B cell (primary cell): ENCODE measurements at regions not wholly inside any gene's neighbourhood (a gene's known extent, or its start where the extent isn't known, plus 50 kb on each side); places are given as distances from the start of the nearest gene placed in this dataset.

Experiments used
- ATAC-seq: fragments of 200-7000 bp; cut with Tn5 transposase; one replicate; pipeline ENCODE4 v1.10.0; 2021; ENCODE audit warnings: low read depth, mild to moderate bottlenecking, moderate number of reproducible peaks, moderate library complexity
- CTCF ChIA-PET: fragments of 350-600 bp; sonication (Branson Sonifier 250); formaldehyde crosslinking; loops from one replicate; lab custom pipeline; 2021; ENCODE audit warnings: antibody characterized with exemption, inconsistent platforms; lab: Charles Lee
- POLR2A ChIA-PET: fragments of 350-600 bp; sonication (Branson Sonifier 250); formaldehyde crosslinking; loops from one replicate; lab custom pipeline; 2021; ENCODE audit warnings: antibody characterized with exemption; lab: Charles Lee
- DNase-seq: peaks from one replicate; pipeline ENCODE4 v3.0.0; 2013
- H2AFZ ChIP-seq: 2 replicates; pipeline ENCODE4 v1.6.1; 2012; ENCODE audit warnings: mild to moderate bottlenecking, low read depth, low read length; ENCODE audit not compliant: insufficient read depth, poor library complexity, severe bottlenecking
- H3K27ac ChIP-seq, 2 donors: 1 replicate in 1 of 2; 2 replicates in 1 of 2; pipeline ENCODE4 v1.5.1; 2012 to 2013; ENCODE audit warnings: low read length in 2 of 2, mild to moderate bottlenecking in 2 of 2, moderate library complexity in 1 of 2
- H3K27me3 ChIP-seq, 4 experiments: fragments of 200-600 bp in 1 of 4; sonication (generic) in 1 of 4; replicated peaks in 1 of 4; 1 replicate in 2 of 4; 2 replicates in 2 of 4; pipeline versions ENCODE4 v1.6.1 to v1.7.0; 2013 to 2016; ENCODE audit warnings: low read length in 3 of 4, mild to moderate bottlenecking in 2 of 4, mixed read lengths in 1 of 4, moderate library complexity in 1 of 4; ENCODE audit not compliant: insufficient read depth in 4 of 4, control insufficient read depth in 3 of 4; ENCODE audit errors: control extremely low read depth in 1 of 4
- H3K36me3 ChIP-seq, 2 experiments: replicated peaks in 1 of 2; 1 replicate in 1 of 2; 2 replicates in 1 of 2; pipeline versions ENCODE4 v1.6.1 to v1.7.1; 2013; ENCODE audit warnings: low read length in 1 of 2; ENCODE audit not compliant: insufficient read depth in 2 of 2, control insufficient read depth in 1 of 2; ENCODE audit errors: control extremely low read depth in 1 of 2, extremely low read depth in 1 of 2
- H3K4me1 ChIP-seq, 2 donors: fragments of 200-600 bp in 1 of 2; sonication (generic) in 1 of 2; 1 replicate in 1 of 2; 2 replicates in 1 of 2; pipeline versions ENCODE4 v1.5.1 to v1.6.1; 2013 to 2017; ENCODE audit warnings: low read length in 2 of 2; ENCODE audit not compliant: control insufficient read depth in 2 of 2, insufficient read depth in 2 of 2
- H3K4me2 ChIP-seq: replicated peaks from 2 replicates; pipeline ENCODE3; 2012; ENCODE audit warnings: mild to moderate bottlenecking, low read depth, low read length; ENCODE audit not compliant: poor library complexity, severe bottlenecking
- H3K4me3 ChIP-seq, 5 experiments: fragments of 200-600 bp in 1 of 5; sonication (generic) in 1 of 5; 1 replicate in 3 of 5; 2 replicates in 2 of 5; pipeline versions ENCODE4 v1.5.1 to v1.7.0; 2011 to 2016; ENCODE audit warnings: low read length in 4 of 5, mild to moderate bottlenecking in 4 of 5, low read depth in 2 of 5, control low read depth in 1 of 5, moderate library complexity in 1 of 5; ENCODE audit not compliant: insufficient read depth in 1 of 5; ENCODE audit errors: control extremely low read depth in 1 of 5, extremely low read depth in 1 of 5
- H3K79me2 ChIP-seq: fragments of 200-600 bp; sonication (generic); one replicate; pipeline ENCODE4 v1.6.0; 2016; ENCODE audit warnings: low read length; ENCODE audit not compliant: control insufficient read depth, insufficient read depth
- H3K9ac ChIP-seq: fragments of 200-600 bp; sonication (generic); 2 replicates; pipeline ENCODE4 v1.6.1; 2017; ENCODE audit warnings: mild to moderate bottlenecking, low read length, moderate library complexity
- H3K9me3 ChIP-seq, 3 donors: one replicate each; pipeline versions ENCODE4 v1.6.1 to v1.7.1; 2013; ENCODE audit warnings: low read length in 2 of 3; ENCODE audit not compliant: control insufficient read depth in 2 of 3, insufficient read depth in 1 of 3; ENCODE audit errors: control extremely low read depth in 1 of 3
- H4K20me1 ChIP-seq: 2 replicates; pipeline ENCODE4 v1.6.0; 2012; ENCODE audit warnings: mild to moderate bottlenecking, low read length; ENCODE audit not compliant: insufficient read depth, control insufficient read depth, poor library complexity, severe bottlenecking
- H3K27ac Mint-ChIP-seq: one replicate; pipeline ENCODE4 v1.8.0; 2021; ENCODE audit warnings: mixed read lengths
- H3K27me3 Mint-ChIP-seq: one replicate; pipeline ENCODE4 v1.8.0; 2021; ENCODE audit warnings: mixed read lengths
- H3K4me1 Mint-ChIP-seq: one replicate; pipeline ENCODE4 v1.8.0; 2021; ENCODE audit warnings: mixed read lengths
- H3K4me3 Mint-ChIP-seq: one replicate; pipeline ENCODE4 v1.8.0; 2021; ENCODE audit warnings: mixed read lengths
- H3K9me3 Mint-ChIP-seq: one replicate; pipeline ENCODE4 v1.8.0; 2022; ENCODE audit warnings: mixed read lengths; ENCODE audit not compliant: insufficient read depth
- CTCF ChIP-seq: fragments of 200-600 bp; IDR thresholded peaks from one replicate; pipeline ENCODE4 v1.8.0; 2022; ENCODE audit warnings: antibody characterized with exemption, mild to moderate bottlenecking
- EZH2 ChIP-seq: IDR thresholded peaks from 2 replicates; pipeline ENCODE4 v1.6.1; 2012; ENCODE audit warnings: borderline replicate concordance, low read depth, mild to moderate bottlenecking, moderate library complexity, low read length; ENCODE audit not compliant: insufficient read depth, poor library complexity, severe bottlenecking
- WGBS: methylation state at CpG from one replicate; pipeline ENCODE4 v1.1.5; 2013; ENCODE audit warnings: missing lambda C conversion rate; ENCODE audit not compliant: insufficient coverage; 5-methylcytosine and 5-hydroxymethylcytosine counted together
- intact Hi-C: fragments of 100-400 bp; cut with micrococcal nuclease; formaldehyde crosslinking; loops from one replicate; pipeline ENCODE4 v1.10.0; 2022

- Histone ChIP-seq H3K36me3 (no peaks in the 10 kb centered on the region), H3K27me3 (no peaks in the 10 kb centered on the region), H3K4me1 (peaks cover 20 to 30% of the 10 kb centered on the region in 2 donors), H3K4me3 (no peak overlapping the region), H3K9me3 (no peaks in the 10 kb centered on the region), H3K27ac (no peak overlapping the region), H2AFZ (no peak overlapping the region), H4K20me1 (no peaks in the 10 kb centered on the region), H3K9ac (no peak overlapping the region), H3K79me2 (no peaks in the 10 kb centered on the region), H3K4me2 (no peak overlapping the region)
- Mint-ChIP-seq H3K4me3 (no peak overlapping the region), H3K27me3 (no peaks in the 10 kb centered on the region), H3K9me3 (no peaks in the 10 kb centered on the region), H3K4me1 (peaks cover 28% of the 10 kb centered on the region), H3K27ac (no peak overlapping the region)
- 80% methylated on average over 9 of the region's 11 CpGs for WGBS
- intact Hi-C loops: loop anchor here (5.0 kb wide), 2 partner anchors 113 to 798 kb away; no protein-coding TSS in a partner anchor
- POLR2A ChIA-PET: interaction anchor here (0.9 kb wide), 1 partner anchor 125 kb away, joined by 4 read pairs; no protein-coding TSS in a partner anchor
- no peak for DNase-seq
- CTCF ChIA-PET: interaction anchor here (1.7 kb wide), 1 partner anchor 166 kb away, joined by 4 read pairs; no protein-coding TSS in a partner anchor
- ATAC-seq: no peak
- no peak for TF ChIP-seq EZH2
- TF ChIP-seq CTCF: no peak
Observed at GRCh38 chr1:58899587-58900271, 115.9 kb upstream of the JUN start.

DNA sequence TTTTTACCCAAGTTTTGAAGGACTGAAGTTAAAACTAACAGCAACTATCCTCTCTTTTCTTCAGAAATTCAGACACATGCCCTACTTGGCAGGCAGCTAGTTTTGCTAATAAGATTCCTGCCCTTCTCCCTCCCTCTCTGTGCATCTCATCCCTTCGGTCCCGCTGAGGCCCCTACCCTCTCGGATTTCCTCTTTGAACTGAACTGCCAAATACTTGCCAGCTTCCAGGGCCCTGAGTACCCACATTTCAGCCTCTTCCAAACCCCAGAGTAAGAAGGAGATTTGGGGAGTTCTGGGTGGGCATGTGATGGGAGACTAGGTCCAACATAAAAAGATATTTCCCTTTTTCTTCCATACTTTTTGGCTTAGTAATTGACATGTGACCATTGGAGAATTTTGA lies 116.5 kb upstream of the JUN start:
- TF ChIP-seq CTCF (no peak), EZH2 (no peak)
- POLR2A ChIA-PET: no interaction called here
- Mint-ChIP-seq H3K27ac (no peak overlapping the region), H3K4me1 (peaks cover 22% of the 10 kb centered on the region), H3K9me3 (no peaks in the 10 kb centered on the region), H3K27me3 (no peaks in the 10 kb centered on the region), H3K4me3 (no peak overlapping the region)
- H3K27ac ChIP-seq: no peak overlapping the region
- intact Hi-C loops: loop anchor here (5.0 kb wide), 2 partner anchors 112 to 797 kb away; no protein-coding TSS in a partner anchor
- H3K4me3 ChIP-seq: no peak overlapping the region
- no peaks in the 10 kb centered on the region for H3K9me3 ChIP-seq
- no peaks in the 10 kb centered on the region for H4K20me1 ChIP-seq
- WGBS: 60% methylated on average over 2 of the region's 3 CpGs
- ATAC-seq (no peak), DNase-seq (no peak)
- no peaks in the 10 kb centered on the region for H3K36me3 ChIP-seq
- H3K4me2 ChIP-seq: no peak overlapping the region
- no peak overlapping the region for H3K9ac ChIP-seq
- no peaks in the 10 kb centered on the region for H3K79me2 ChIP-seq
- no peaks in the 10 kb centered on the region for H3K27me3 ChIP-seq
- H2AFZ ChIP-seq: no peak overlapping the region
- CTCF ChIA-PET: interaction anchor here (0.8 to 1.7 kb wide), 3 partner anchors 10 to 165 kb away, joined by 3 to 4 read pairs (median 3); no protein-coding TSS in a partner anchor
- peaks cover 14 to 25% of the 10 kb centered on the region in 2 donors for H3K4me1 ChIP-seq
